Hippocampal formation (tissue), 2 donors: ENCODE measurements at regions not wholly inside any gene's neighbourhood (a gene's known extent, or its start where the extent isn't known, plus 50 kb on each side); places are given as distances from the start of the nearest gene placed in this dataset.

Experiments used
- DNase-seq, 2 donors: peaks; one replicate each; lab custom pipeline; 2025; lab: John Stamatoyannopoulos, UW

DNA sequence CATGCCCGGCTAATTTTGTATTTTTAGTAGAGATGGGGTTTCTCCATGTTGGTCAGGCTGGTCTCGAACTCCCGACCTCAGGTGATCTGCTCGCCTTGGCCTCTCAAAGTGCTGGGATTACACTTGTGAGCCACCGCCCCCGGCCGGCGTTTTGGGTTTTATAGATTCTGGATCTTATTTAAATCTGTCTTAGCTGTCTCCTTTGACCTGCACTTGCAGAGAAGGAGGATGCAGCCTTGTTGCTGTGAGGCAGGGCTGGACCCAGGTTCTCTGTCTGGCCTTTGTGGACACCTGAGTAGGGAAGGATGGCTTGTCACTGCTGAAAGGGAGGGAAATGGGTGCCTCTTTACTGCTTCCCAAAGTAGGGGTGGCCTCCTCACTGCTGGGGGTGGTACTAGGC, 83.0 kb upstream of the HS6ST1 start:
- no peak for DNase-seq

GRCh38 chr2:128402911-128403670, 84.4 kb upstream of the HS6ST1 start:
- DNase-seq: no peak

GRCh38 chr2:128403814-128404708, 85.4 kb upstream of the HS6ST1 start:
- no peak for DNase-seq

DNA sequence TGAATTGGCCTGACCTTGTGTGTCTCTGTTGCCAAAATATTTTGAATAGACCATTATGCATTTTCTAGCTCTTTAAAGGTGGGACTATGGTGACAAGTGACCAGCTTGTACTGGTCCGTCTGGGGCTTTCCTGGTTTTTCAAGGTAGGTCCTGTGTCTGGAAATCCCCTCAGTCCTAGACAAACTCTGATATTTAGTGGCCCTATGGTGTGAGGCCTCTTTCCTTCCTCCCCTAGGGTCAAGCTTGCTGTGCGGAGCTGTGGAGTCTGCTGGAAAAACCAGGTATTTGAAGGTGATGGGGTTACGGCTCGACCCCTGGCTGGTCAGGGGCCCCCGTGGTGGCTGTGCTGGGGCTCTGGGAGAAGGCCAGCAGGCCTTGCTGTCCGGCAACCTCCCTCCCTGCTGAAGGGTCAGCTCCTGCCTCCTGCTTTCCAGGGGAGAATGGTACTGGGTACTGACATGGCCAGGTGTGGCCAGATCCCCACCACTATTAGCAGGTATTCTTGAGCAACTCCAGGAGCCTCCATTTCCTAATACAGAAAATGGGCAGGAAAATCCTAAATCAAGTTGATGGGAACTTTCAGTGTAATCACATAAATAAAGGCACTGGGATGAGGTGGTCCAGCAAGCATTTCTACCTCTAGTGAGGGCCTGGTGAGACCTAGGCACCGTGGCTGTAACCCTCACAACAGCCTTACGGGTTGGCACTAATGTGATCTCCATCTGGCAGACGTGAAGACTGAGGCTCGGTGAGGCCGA, 86.2 kb upstream of the HS6ST1 start:
- DNase-seq: no peak

DNA sequence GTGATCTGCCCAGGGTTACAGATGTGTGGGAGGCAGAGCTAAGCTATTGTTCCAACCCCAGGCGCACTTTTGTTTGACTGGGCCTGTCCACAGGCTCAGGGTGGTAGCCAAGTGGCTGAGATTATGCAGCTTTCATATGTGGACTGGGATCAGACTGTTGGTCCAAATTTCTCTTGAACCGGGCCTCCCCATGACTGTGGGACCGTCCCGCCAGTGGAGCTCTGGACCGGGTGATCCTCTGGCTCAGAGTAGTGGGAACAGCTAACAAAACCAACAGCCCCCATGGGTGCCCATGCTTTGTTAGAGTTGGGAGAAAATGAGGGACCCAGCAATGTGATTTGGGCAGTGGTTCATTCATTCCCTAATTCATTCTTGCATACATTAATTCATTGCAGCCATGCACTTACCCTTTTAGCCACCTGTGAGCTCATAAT, 86.8 kb upstream of the HS6ST1 start:
- no peak for DNase-seq

DNA sequence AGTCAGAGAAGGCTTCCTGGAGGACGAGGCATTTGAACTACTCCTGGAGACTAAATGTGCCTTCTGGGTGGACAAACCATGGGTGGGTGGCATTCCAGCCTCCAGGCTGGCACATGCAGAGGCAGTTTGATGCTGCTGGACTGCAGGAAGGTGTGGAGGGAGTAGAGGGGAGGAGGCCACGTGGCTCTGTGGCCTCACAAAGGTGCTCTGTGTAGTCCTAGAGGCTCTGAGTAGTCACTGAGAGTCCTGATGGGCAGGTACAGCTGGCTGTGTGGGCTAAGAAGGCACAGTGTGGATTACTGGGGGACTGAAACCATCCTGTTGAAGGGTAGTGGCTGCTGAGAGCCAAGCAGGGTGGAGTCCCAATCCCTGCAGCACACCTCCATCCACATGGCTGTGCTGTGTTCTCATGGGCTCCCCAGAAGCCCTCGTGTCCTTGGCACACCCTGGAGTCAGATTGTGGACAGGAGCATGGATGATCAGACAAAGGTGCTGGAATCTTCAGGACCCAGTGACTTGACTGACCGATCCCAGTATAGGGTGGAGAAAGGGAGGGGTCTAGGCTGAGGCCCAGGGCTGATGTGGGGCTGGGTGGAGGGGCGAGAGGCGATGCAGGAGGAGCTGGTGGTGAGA, 87.4 kb upstream of the HS6ST1 start:
- no peak for DNase-seq

GRCh38 chr2:128406736-128407554, 88.3 kb upstream of the HS6ST1 start:
- DNase-seq: no peak

- no peak for DNase-seq
Measured at GRCh38 chr2:128408349-128409305, 90.0 kb upstream of the HS6ST1 start.

GRCh38 chr2:128409326-128410034, 90.8 kb upstream of the HS6ST1 start:
- no peak for DNase-seq

GRCh38 chr2:128410035-128410757, 91.5 kb upstream of the HS6ST1 start:
- no peak for DNase-seq

DNA sequence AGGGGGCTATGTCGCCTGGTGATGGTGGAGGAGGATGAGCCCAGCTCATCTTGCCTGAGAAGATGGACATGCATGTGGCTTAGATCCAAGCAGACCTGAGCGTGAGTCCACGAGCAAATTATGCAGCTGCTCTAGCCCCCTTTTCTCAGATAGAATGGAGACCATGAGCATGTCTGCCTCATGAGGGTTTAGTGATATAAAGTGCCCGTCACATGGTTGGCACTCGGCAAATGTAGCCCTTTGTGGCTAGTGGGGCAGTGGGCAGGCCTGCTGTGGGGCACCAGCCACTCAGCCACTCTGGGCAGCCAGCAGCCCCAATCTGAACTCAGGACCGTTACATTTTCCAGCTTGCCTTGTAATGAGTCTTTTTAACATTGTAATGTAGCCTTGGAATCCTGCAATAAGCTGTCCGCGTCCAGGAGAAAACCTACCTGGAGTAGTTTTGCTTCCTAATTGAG, 92.1 kb upstream of the HS6ST1 start:
- DNase-seq: no peak

- DNase-seq: no peak
Measured at GRCh38 chr2:128411431-128411830, 92.8 kb upstream of the HS6ST1 start.

DNA sequence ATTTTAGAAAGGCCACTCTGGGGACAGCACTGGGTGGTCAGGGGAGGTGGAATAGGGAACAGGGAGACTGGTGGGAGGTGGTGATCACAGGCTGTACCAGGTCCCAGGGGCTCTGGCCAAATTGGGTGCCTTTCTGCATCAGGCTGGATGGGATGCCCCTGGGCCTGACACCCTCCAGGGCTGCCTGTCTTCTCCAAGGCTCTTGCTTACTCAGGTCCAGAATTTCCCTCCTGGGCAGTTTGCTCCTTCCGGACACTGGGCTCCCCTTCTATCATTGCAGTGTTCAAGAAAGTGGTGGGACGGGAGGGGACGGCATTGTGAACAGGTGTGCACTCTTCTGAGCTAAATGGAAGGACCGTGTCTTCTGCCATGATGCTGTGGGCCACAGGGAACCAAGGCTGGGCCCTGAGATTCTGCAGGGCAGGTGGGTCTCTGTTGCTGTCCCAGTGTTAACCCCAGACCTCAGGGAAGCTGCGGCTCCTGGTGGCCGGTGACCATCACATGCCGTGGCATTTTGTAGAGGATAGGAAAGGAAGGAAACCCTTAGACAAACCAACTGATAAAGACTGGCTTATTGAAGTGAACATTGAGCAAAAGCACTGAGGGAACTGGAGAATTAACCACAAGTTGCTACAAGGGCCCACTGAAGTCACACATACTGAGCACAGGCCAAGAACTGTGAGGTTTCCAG, 93.7 kb upstream of the HS6ST1 start:
- no peak for DNase-seq

- no peak for DNase-seq
Measured at GRCh38 chr2:128413014-128413717, 94.5 kb upstream of the HS6ST1 start.

DNA sequence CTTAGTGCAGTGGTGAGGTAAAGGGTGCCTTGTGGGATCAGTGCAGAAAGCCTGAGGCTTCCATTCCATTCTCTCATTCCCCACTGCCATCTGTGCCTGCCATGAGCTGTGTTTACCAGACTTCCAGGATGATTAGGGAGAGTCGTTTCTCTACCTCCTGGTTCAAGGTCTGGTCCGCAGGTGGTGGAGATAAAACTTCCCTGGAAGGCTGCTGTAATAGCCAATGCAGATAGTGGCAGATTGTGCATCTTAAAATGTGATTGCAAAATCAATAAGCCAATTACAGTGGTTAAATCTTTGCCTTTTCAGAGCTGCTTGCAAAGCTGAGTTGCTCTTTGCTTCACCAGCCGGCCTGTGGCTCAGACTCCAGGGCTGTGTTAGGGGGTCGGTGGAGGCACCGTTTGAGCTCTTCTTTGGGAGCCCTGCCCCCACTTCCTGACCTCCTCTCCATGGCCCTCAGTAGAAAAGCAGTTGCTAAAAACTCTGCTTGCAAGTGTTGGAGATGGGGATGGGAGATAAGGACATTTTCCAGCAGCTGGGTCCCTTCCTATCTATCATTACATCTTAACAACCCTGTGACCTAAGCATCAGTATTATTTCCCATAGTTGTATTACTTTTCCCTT, 95.2 kb upstream of the HS6ST1 start:
- no peak for DNase-seq

GRCh38 chr2:128414351-128414750, 95.7 kb upstream of the HS6ST1 start:
- DNase-seq: no peak
